Skeletal muscle satellite cell (primary cell): ENCODE measurements at regions not wholly inside any gene's neighbourhood (a gene's known extent, or its start where the extent isn't known, plus 50 kb on each side); places are given as distances from the start of the nearest gene placed in this dataset.

ENCODE experiments used
- H3K27me3 ChIP-seq: 2 replicates; pipeline ENCODE4 v1.7.0; 2013; ENCODE audit warnings: low read length; ENCODE audit not compliant: control insufficient read depth, insufficient read depth
- H3K36me3 ChIP-seq: 2 replicates; pipeline ENCODE4 v1.7.0; 2013; ENCODE audit warnings: mild to moderate bottlenecking, control low read depth, low read length; ENCODE audit not compliant: insufficient read depth
- H3K4me1 ChIP-seq: 2 replicates; pipeline ENCODE4 v1.7.0; 2013; ENCODE audit warnings: low read length; ENCODE audit not compliant: control insufficient read depth, insufficient read depth
- H3K4me2 ChIP-seq: 2 replicates; pipeline ENCODE4 v1.7.0; 2013; ENCODE audit warnings: mild to moderate bottlenecking, low read length
- H3K4me3 ChIP-seq: 2 replicates; pipeline ENCODE4 v1.7.0; 2013; ENCODE audit warnings: low read length
- H3K9ac ChIP-seq: 2 replicates; pipeline ENCODE4 v1.7.0; 2013; ENCODE audit warnings: mild to moderate bottlenecking, low read depth, low read length, moderate library complexity
- H3K9me3 ChIP-seq: replicated peaks from 2 replicates; pipeline ENCODE4 v1.7.0; 2013; ENCODE audit warnings: mild to moderate bottlenecking, control low read depth, low read length

- Histone ChIP-seq H3K36me3 (no peaks in the 10 kb centered on the region), H3K27me3 (no peaks in the 10 kb centered on the region), H3K4me1 (no peaks in the 10 kb centered on the region), H3K9me3 (no peaks in the 10 kb centered on the region), H3K4me3 (no peak overlapping the region), H3K4me2 (no peak overlapping the region), H3K9ac (no peak overlapping the region)
These were observed 299.1 kb downstream of the IPO8 start for GRCh38 chr12:30396576-30396975.

GRCh38 chr12:30395190-30395589 lies 300.5 kb downstream of the IPO8 start:
- H3K4me1 ChIP-seq, result no peaks in the 10 kb centered on the region
- H3K4me3 ChIP-seq, result no peak overlapping the region
- H3K27me3 ChIP-seq, result no peaks in the 10 kb centered on the region
- H3K4me2 ChIP-seq, result no peak overlapping the region
- H3K9ac ChIP-seq, result no peak overlapping the region
- H3K36me3 ChIP-seq, result no peaks in the 10 kb centered on the region
- H3K9me3 ChIP-seq, result no peaks in the 10 kb centered on the region

GRCh38 chr12:30391766-30392366 lies 303.8 kb downstream of the IPO8 start:
- H3K9me3 ChIP-seq, result no peaks in the 10 kb centered on the region

GRCh38 chr12:30385706-30386105 lies 310.0 kb downstream of the IPO8 start:
- H3K27me3 ChIP-seq, result no peaks in the 10 kb centered on the region
- H3K4me3 ChIP-seq, result no peak overlapping the region
- H3K4me2 ChIP-seq, result no peak overlapping the region
- no peaks in the 10 kb centered on the region for H3K9me3 ChIP-seq
- H3K4me1 ChIP-seq, result no peaks in the 10 kb centered on the region
- H3K9ac ChIP-seq, result no peak overlapping the region
- H3K36me3 ChIP-seq, result no peaks in the 10 kb centered on the region

More at GRCh38 chr12:30391766-30392366, 303.8 kb downstream of the IPO8 start:
- no peaks in the 10 kb centered on the region for H3K27me3 ChIP-seq
- H3K4me3 ChIP-seq, result no peak overlapping the region
- no peaks in the 10 kb centered on the region for H3K36me3 ChIP-seq
- H3K4me1 ChIP-seq, result no peaks in the 10 kb centered on the region
- H3K4me2 ChIP-seq, result no peak overlapping the region
- H3K9ac ChIP-seq, result no peak overlapping the region

- Histone ChIP-seq H3K36me3 (no peaks in the 10 kb centered on the region), H3K9ac (no peak overlapping the region), H3K4me1 (no peaks in the 10 kb centered on the region), H3K9me3 (no peaks in the 10 kb centered on the region), H3K4me2 (no peak overlapping the region), H3K4me3 (no peak overlapping the region), H3K27me3 (no peaks in the 10 kb centered on the region)
These were observed 310.7 kb downstream of the IPO8 start for GRCh38 chr12:30384976-30385375.

GRCh38 chr12:30378307-30378706 lies 317.4 kb downstream of the IPO8 start:
- H3K27me3 ChIP-seq, result peaks cover 10% of the 10 kb centered on the region
- H3K36me3 ChIP-seq, result no peaks in the 10 kb centered on the region
- H3K4me1 ChIP-seq, result no peaks in the 10 kb centered on the region
- H3K9ac ChIP-seq, result no peak overlapping the region
- no peak overlapping the region for H3K4me2 ChIP-seq
- H3K4me3 ChIP-seq, result no peak overlapping the region
- no peaks in the 10 kb centered on the region for H3K9me3 ChIP-seq

GRCh38 chr12:30364822-30365221 lies 330.8 kb downstream of the IPO8 start:
- H3K27me3 ChIP-seq, result no peaks in the 10 kb centered on the region
- no peak overlapping the region for H3K4me2 ChIP-seq
- no peak overlapping the region for H3K9ac ChIP-seq
- H3K4me1 ChIP-seq, result no peaks in the 10 kb centered on the region
- H3K9me3 ChIP-seq, result no peaks in the 10 kb centered on the region
- H3K36me3 ChIP-seq, result no peaks in the 10 kb centered on the region
- no peak overlapping the region for H3K4me3 ChIP-seq

- Histone ChIP-seq H3K4me1 (no peaks in the 10 kb centered on the region), H3K9ac (no peak overlapping the region), H3K9me3 (no peaks in the 10 kb centered on the region), H3K36me3 (no peaks in the 10 kb centered on the region), H3K4me3 (no peak overlapping the region), H3K27me3 (no peaks in the 10 kb centered on the region), H3K4me2 (no peak overlapping the region)
These were observed 334.5 kb downstream of the IPO8 start for GRCh38 chr12:30361145-30361544.

GRCh38 chr12:30358671-30359070 lies 337.0 kb downstream of the IPO8 start:
- Histone ChIP-seq H3K4me3 (no peak overlapping the region), H3K36me3 (no peaks in the 10 kb centered on the region), H3K27me3 (no peaks in the 10 kb centered on the region), H3K4me2 (no peak overlapping the region), H3K9me3 (no peaks in the 10 kb centered on the region), H3K4me1 (no peaks in the 10 kb centered on the region), H3K9ac (no peak overlapping the region)

- Histone ChIP-seq H3K36me3 (no peaks in the 10 kb centered on the region), H3K4me2 (no peak overlapping the region), H3K4me3 (no peak overlapping the region), H3K4me1 (no peaks in the 10 kb centered on the region), H3K9ac (no peak overlapping the region), H3K9me3 (no peaks in the 10 kb centered on the region), H3K27me3 (no peaks in the 10 kb centered on the region)
These were observed 337.7 kb downstream of the IPO8 start for GRCh38 chr12:30357766-30358490.

GRCh38 chr12:30345744-30346471 lies 349.8 kb downstream of the IPO8 start:
- Histone ChIP-seq H3K4me3 (no peak overlapping the region), H3K27me3 (peaks cover 7% of the 10 kb centered on the region), H3K9me3 (no peaks in the 10 kb centered on the region), H3K9ac (no peak overlapping the region), H3K4me2 (no peak overlapping the region), H3K4me1 (no peaks in the 10 kb centered on the region), H3K36me3 (no peaks in the 10 kb centered on the region)
